Osteoblast (primary cell): ENCODE measurements at regions not wholly inside any gene's neighbourhood (a gene's known extent, or its start where the extent isn't known, plus 50 kb on each side); places are given as distances from the start of the nearest gene placed in this dataset.

Experiments
- DNase-seq: peaks from one replicate; pipeline ENCODE4 v3.0.0; 2011; ENCODE audit warnings: low spot score, mixed read lengths; ENCODE audit not compliant: insufficient read length; ENCODE audit errors: missing footprints
- H2AFZ ChIP-seq: 2 replicates; pipeline ENCODE4 v1.6.0; 2011; ENCODE audit warnings: mild to moderate bottlenecking, low read length
- H3K27ac ChIP-seq: 2 replicates; pipeline ENCODE4 v1.5.1; 2011; ENCODE audit warnings: mild to moderate bottlenecking, low read depth, low read length, moderate library complexity
- H3K27me3 ChIP-seq: 2 replicates; pipeline ENCODE4 v1.6.0; 2012; ENCODE audit warnings: mild to moderate bottlenecking, control low read depth, inconsistent platforms, low read length, moderate library complexity; ENCODE audit not compliant: insufficient read depth
- H3K36me3 ChIP-seq: 2 replicates; pipeline ENCODE4 v1.5.1; 2011; ENCODE audit warnings: mild to moderate bottlenecking, low read length, control low read depth, moderate library complexity; ENCODE audit not compliant: insufficient read depth
- H3K4me1 ChIP-seq: 2 replicates; pipeline ENCODE4 v1.5.1; 2011; ENCODE audit warnings: mild to moderate bottlenecking, low read length, control low read depth, moderate library complexity; ENCODE audit not compliant: insufficient read depth
- H3K4me2 ChIP-seq: 2 replicates; pipeline ENCODE4 v1.6.0; 2011; ENCODE audit warnings: mild to moderate bottlenecking, low read length; ENCODE audit not compliant: insufficient read depth
- H3K4me3 ChIP-seq: fragments of 200-600 bp; sonication (generic); 3 replicates; pipeline ENCODE4 v1.5.1; 2012; ENCODE audit warnings: mild to moderate bottlenecking, low read length, inconsistent platforms; ENCODE audit not compliant: insufficient read depth
- H3K79me2 ChIP-seq: 2 replicates; pipeline ENCODE4 v1.6.0; 2012; ENCODE audit warnings: mild to moderate bottlenecking, low read length, control low read depth, inconsistent platforms; ENCODE audit not compliant: insufficient read depth
- H3K9me3 ChIP-seq: 2 replicates; pipeline ENCODE4 v1.5.1; 2011; ENCODE audit warnings: low read depth, low read length, control low read depth
- H4K20me1 ChIP-seq: 2 replicates; pipeline ENCODE4 v1.6.0; 2012; ENCODE audit warnings: mild to moderate bottlenecking, low read length, control low read depth; ENCODE audit not compliant: insufficient read depth
- TF ChIP-seq, protein P1 (sequence below): IDR thresholded peaks from 2 replicates; pipeline ENCODE4 v1.5.1; 2011; ENCODE audit warnings: mild to moderate bottlenecking, low read depth, low read length, moderate library complexity; ENCODE audit errors: extremely low read depth

- no peaks in the 10 kb centered on the region for H4K20me1 ChIP-seq
Observed at GRCh38 chr12:94059394-94060368, 88.7 kb upstream of the PLXNC1 start.

GRCh38 chr12:94062194-94062593 lies 86.2 kb upstream of the PLXNC1 start:
- Histone ChIP-seq H3K36me3 (no peaks in the 10 kb centered on the region), H2AFZ (no peak overlapping the region), H3K4me1 (no peaks in the 10 kb centered on the region), H3K79me2 (no peaks in the 10 kb centered on the region), H3K9me3 (no peaks in the 10 kb centered on the region), H3K27ac (no peak overlapping the region), H4K20me1 (no peaks in the 10 kb centered on the region), H3K27me3 (no peaks in the 10 kb centered on the region), H3K4me2 (no peak overlapping the region), H3K4me3 (no peak overlapping the region)
- TF ChIP-seq, protein P1, sequence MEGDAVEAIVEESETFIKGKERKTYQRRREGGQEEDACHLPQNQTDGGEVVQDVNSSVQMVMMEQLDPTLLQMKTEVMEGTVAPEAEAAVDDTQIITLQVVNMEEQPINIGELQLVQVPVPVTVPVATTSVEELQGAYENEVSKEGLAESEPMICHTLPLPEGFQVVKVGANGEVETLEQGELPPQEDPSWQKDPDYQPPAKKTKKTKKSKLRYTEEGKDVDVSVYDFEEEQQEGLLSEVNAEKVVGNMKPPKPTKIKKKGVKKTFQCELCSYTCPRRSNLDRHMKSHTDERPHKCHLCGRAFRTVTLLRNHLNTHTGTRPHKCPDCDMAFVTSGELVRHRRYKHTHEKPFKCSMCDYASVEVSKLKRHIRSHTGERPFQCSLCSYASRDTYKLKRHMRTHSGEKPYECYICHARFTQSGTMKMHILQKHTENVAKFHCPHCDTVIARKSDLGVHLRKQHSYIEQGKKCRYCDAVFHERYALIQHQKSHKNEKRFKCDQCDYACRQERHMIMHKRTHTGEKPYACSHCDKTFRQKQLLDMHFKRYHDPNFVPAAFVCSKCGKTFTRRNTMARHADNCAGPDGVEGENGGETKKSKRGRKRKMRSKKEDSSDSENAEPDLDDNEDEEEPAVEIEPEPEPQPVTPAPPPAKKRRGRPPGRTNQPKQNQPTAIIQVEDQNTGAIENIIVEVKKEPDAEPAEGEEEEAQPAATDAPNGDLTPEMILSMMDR = no peak
- DNase-seq = no peak

More at GRCh38 chr12:94059394-94060368, 88.7 kb upstream of the PLXNC1 start:
- H3K27me3 ChIP-seq = no peaks in the 10 kb centered on the region
- no peaks in the 10 kb centered on the region for H3K79me2 ChIP-seq
- H3K36me3 ChIP-seq = no peaks in the 10 kb centered on the region
- no peaks in the 10 kb centered on the region for H3K4me1 ChIP-seq
- H3K27ac ChIP-seq = no peak overlapping the region
- H2AFZ ChIP-seq = no peak overlapping the region
- no peak for DNase-seq
- no peak overlapping the region for H3K4me3 ChIP-seq
- no peak overlapping the region for H3K4me2 ChIP-seq
- H3K9me3 ChIP-seq = no peaks in the 10 kb centered on the region
- TF ChIP-seq, protein P1 = no peak

DNA sequence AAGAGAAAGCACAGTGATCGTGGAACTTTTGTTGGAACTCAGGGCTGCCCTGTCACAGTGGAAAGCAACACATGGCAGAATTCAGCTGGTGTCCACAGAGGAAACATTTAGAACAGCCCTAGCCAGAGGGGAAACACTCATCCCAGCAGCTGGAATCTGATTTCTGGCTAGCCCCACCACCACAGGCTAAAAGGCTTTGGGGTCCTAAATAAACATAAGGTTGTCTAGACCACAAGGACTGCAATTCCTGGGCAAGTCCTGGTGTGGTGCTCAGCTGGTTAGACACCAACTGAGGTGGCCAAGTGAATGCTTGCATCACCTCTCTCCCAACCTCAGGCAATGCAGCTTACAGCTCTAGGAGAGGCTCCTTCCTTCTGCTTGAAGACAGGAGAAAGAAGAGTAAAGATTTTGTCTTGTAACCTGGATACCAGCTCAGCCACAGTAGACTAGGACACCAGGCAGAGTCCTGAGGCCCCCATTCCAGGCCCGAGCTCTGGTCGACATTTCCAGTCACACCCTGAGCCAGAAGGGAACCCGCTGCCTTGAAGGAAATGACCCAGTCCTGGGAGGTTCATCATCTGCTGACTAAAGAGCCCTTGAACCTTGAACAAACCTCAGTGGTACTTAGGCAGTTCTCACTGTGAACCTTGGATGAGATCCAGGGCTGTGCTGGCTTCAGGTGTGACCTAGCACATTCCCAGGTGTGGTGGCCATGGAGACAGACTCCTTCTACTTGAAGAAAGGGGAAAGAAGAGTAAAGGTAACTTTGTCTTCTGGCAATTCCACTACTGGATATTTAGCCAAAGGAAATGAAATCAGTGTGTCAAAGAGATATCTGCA lies 85.4 kb upstream of the PLXNC1 start:
- DNase-seq = no peak
- no peak overlapping the region for H3K4me2 ChIP-seq
- no peaks in the 10 kb centered on the region for H4K20me1 ChIP-seq

More for the DNA sequence above, 85.4 kb upstream of the PLXNC1 start:
- H3K9me3 ChIP-seq = no peaks in the 10 kb centered on the region
- H2AFZ ChIP-seq = no peak overlapping the region
- TF ChIP-seq, protein P1 = no peak
- H3K36me3 ChIP-seq = no peaks in the 10 kb centered on the region
- H3K4me3 ChIP-seq = no peak overlapping the region
- H3K79me2 ChIP-seq = no peaks in the 10 kb centered on the region
- no peak overlapping the region for H3K27ac ChIP-seq
- no peaks in the 10 kb centered on the region for H3K4me1 ChIP-seq
- no peaks in the 10 kb centered on the region for H3K27me3 ChIP-seq
